Tibial artery (tissue), 4 donors: ENCODE measurements at regions not wholly inside any gene's neighbourhood (a gene's known extent, or its start where the extent isn't known, plus 50 kb on each side); places are given as distances from the start of the nearest gene placed in this dataset.

Source experiments
- DNase-seq, 2 donors: peaks; one replicate each; pipeline ENCODE4 v3.0.0-alpha.2; 2019
- H3K27ac ChIP-seq, 2 donors: fragments of 200-600 bp; sonication (generic) in 1 of 2; 1 replicate in 1 of 2; 2 replicates in 1 of 2; pipeline ENCODE4 v1.5.1; 2018 to 2019; ENCODE audit warnings: mild to moderate bottlenecking in 1 of 2
- H3K27me3 ChIP-seq, 2 donors: fragments of 200-600 bp; sonication (generic) in 1 of 2; one replicate each; pipeline versions ENCODE4 v1.5.1 to v1.6.0; 2016 to 2019
- H3K36me3 ChIP-seq, 3 donors: fragments of 200-600 bp; sonication (generic) in 2 of 3; one replicate each; pipeline ENCODE4 v1.5.1; 2016 to 2019; ENCODE audit warnings: mild to moderate bottlenecking in 2 of 3
- H3K4me1 ChIP-seq, 4 donors: fragments of 200-600 bp; sonication (generic) in 2 of 4; 1 replicate in 3 of 4; 2 replicates in 1 of 4; pipeline ENCODE4 v1.5.1; 2016 to 2019
- H3K4me3 ChIP-seq, 2 donors: fragments of 200-600 bp; sonication (generic) in 1 of 2; 1 replicate in 1 of 2; 2 replicates in 1 of 2; pipeline ENCODE4 v1.5.1; 2018 to 2019; ENCODE audit warnings: mild to moderate bottlenecking in 2 of 2
- H3K9me3 ChIP-seq, 3 donors: fragments of 200-600 bp; sonication (generic) in 1 of 3; one replicate each; pipeline ENCODE4 v1.5.1; 2016 to 2019
- intact Hi-C: fragments of 100-400 bp; cut with DNase I; formaldehyde crosslinking; loops from one replicate; pipeline ENCODE4 v1.15.0; 2023; ENCODE audit warnings: low total_unique reads
- TF ChIP-seq, protein P1 (sequence below), 2 experiments: fragments of 200-600 bp in 1 of 2; fragments of 450-650 bp in 1 of 2; IDR thresholded peaks; one replicate each; pipeline ENCODE4 v1.5.1; 2017 to 2019; ENCODE audit warnings: antibody characterized with exemption in 2 of 2, mild to moderate bottlenecking in 1 of 2, moderate library complexity in 1 of 2

DNA sequence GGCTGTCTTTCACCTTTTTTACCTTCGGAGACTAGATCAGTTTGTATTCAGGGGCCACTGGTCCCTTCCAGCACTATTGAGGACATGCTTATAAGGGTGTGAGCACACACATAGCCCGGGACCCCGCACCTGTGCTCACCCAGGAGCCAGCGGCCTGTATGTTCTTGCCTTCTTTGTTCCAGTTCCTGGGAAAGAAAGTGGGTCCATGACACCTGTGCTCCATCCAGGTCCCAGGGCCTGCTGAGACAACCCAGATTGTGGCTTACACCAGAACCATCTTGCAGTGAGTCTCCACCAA is 207.8 kb downstream of the TOMM20 start:
- Histone ChIP-seq H3K27me3 (no peaks in the 10 kb centered on the region), H3K36me3 (no peaks in the 10 kb centered on the region), H3K9me3 (no peaks in the 10 kb centered on the region), H3K4me1 (peaks cover 10 to 72% (median 63%) of the 10 kb centered on the region in 4 donors), H3K27ac (peak overlapping the region; percentile 80 to 85), H3K4me3 (no peak overlapping the region)
- TF ChIP-seq, protein P1, sequence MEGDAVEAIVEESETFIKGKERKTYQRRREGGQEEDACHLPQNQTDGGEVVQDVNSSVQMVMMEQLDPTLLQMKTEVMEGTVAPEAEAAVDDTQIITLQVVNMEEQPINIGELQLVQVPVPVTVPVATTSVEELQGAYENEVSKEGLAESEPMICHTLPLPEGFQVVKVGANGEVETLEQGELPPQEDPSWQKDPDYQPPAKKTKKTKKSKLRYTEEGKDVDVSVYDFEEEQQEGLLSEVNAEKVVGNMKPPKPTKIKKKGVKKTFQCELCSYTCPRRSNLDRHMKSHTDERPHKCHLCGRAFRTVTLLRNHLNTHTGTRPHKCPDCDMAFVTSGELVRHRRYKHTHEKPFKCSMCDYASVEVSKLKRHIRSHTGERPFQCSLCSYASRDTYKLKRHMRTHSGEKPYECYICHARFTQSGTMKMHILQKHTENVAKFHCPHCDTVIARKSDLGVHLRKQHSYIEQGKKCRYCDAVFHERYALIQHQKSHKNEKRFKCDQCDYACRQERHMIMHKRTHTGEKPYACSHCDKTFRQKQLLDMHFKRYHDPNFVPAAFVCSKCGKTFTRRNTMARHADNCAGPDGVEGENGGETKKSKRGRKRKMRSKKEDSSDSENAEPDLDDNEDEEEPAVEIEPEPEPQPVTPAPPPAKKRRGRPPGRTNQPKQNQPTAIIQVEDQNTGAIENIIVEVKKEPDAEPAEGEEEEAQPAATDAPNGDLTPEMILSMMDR (IDR thresholded peaks at IDR 0.05), result no peak
- intact Hi-C loops, result no loop called here
- DNase-seq, result peak in 1 of 2 donors; percentile 61

DNA sequence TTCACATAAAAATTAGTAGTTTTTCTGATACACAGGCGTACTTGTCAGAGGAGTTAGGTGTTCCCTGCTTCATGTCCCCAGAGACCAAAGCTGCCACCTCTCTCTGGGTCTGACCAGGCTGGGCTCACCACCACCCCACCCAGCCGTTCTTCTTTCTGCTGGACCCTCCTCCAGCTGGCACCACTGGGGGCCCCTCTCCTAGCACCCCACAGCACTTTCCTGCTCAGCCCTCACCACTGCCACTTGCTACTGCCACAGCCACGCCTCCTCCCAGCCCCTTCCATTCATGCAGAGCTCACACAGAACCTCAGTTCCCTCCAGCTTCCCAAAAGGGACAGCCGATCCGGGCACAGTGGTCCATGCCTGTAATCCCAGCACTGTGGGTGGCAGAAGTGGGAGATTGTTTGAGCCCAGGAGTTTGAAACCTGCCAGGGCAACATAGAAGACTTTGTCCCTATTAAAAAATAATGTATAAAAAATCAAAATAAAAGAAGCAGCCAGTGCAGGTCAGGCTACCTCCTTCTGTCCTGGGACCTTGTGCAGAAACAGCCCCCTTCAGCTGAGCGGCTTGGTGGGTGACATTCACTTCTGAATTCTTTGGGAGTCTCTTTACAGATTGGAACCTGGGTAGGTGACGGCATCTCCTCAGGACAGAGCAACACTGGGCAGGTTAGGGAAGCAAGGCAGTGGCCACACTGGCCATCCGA is 208.3 kb downstream of the TOMM20 start:
- peak in 1 of 2 donors; percentile 56 for DNase-seq
- Histone ChIP-seq H3K36me3 (no peaks in the 10 kb centered on the region), H3K27ac (peak overlapping the region; percentile 80 to 85), H3K4me3 (no peak overlapping the region), H3K4me1 (peaks cover 10 to 72% (median 63%) of the 10 kb centered on the region in 4 donors), H3K27me3 (no peaks in the 10 kb centered on the region), H3K9me3 (no peaks in the 10 kb centered on the region)
- TF ChIP-seq, protein P1 (IDR thresholded peaks at IDR 0.05), result no peak
- intact Hi-C loops, result no loop called here

DNA sequence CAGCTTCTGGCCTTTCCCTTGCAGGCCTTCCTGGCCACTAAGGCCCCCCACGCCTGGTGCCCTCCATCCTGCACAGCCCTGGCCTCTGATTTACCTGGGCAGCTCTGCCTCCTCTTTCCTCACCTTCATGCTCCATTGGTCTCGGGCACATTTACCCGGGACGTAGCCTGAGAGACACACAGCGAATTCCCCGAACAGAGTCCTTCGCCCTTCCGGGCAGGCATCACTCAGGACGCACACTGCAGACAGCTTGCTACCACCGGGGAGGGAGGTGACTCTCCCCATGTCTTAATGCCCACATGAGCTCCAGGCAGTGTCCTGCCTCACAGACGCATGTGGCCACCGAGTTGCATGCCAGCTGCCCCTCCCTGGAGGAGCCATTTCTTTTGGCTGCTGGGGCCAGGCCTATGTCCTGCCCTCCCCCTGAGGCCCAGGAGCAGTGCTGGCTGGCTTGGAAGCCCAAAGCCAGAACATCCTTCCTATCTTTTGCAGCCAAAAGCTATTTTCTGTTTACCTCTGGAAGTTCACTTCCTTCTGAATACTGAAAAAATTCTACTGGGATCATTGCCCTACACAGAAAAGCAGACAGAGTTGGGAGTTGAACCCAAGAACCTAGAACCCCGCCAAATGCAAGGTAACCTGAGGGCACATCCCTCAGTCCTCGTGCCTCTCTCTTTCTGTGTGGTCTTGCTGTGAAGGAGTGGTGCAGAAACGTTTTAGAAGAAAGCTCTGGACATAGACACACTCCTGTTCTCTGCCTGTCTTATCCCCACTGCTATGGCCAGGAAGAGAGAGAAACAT is 209.5 kb downstream of the TOMM20 start:
- intact Hi-C loops, result loop anchor here (2.0 to 5.0 kb wide), 4 partner anchors 53 to 307 kb away; partner anchors contain the start of gene IRF2BP2
- peak; percentile 65 to 89 for DNase-seq
- Histone ChIP-seq H3K4me1 (peaks cover 10 to 78% (median 69%) of the 10 kb centered on the region in 4 donors), H3K9me3 (no peaks in the 10 kb centered on the region), H3K4me3 (no peak overlapping the region), H3K27ac (peak overlapping the region; percentile 80 to 85), H3K27me3 (no peaks in the 10 kb centered on the region), H3K36me3 (no peaks in the 10 kb centered on the region)
- TF ChIP-seq, protein P1 (IDR thresholded peaks at IDR 0.05), result no peak

DNA sequence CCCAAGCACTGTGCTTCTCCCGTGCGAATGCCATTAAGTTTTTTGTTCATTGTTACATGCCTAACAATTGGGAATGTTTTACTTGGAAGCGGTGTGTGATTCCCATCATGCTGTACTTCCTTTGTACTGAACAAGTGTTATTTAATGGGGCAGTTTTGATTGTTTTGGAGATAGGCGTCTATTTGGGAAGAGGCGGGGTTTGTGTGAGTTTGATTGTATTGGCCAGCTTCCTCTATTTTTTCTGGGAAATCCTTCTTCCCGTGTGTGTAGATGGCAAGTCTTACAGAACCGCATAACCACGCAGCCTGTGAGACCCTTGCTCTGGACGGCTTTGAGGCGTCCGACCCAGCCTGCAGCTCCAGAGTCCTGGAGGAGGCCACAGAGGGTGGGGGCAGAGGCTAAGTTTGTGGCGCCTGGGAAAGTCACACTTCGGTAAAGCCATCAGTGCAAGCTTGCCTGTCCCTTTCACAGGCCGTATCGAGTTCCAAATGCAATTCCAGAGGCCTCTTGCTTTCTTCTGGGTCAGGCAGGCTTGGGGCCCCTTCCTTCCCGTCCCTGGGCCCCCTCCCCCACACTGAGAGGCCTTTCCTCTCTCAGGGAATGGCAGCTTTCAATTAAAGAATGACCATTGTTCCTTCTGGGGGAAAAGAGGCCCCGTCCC is 210.3 kb downstream of the TOMM20 start:
- Histone ChIP-seq H3K27ac (peak overlapping the region; percentile 80 to 85), H3K27me3 (no peaks in the 10 kb centered on the region), H3K9me3 (no peaks in the 10 kb centered on the region), H3K4me1 (peaks cover 10 to 87% (median 76%) of the 10 kb centered on the region in 4 donors), H3K4me3 (no peak overlapping the region), H3K36me3 (no peaks in the 10 kb centered on the region)
- peak in 1 of 2 donors; percentile 74 for DNase-seq
- intact Hi-C loops, result loop anchor here (2.0 to 5.0 kb wide), 4 partner anchors 54 to 306 kb away; partner anchors contain the start of gene IRF2BP2
- TF ChIP-seq, protein P1 (IDR thresholded peaks at IDR 0.05), result no peak

DNA sequence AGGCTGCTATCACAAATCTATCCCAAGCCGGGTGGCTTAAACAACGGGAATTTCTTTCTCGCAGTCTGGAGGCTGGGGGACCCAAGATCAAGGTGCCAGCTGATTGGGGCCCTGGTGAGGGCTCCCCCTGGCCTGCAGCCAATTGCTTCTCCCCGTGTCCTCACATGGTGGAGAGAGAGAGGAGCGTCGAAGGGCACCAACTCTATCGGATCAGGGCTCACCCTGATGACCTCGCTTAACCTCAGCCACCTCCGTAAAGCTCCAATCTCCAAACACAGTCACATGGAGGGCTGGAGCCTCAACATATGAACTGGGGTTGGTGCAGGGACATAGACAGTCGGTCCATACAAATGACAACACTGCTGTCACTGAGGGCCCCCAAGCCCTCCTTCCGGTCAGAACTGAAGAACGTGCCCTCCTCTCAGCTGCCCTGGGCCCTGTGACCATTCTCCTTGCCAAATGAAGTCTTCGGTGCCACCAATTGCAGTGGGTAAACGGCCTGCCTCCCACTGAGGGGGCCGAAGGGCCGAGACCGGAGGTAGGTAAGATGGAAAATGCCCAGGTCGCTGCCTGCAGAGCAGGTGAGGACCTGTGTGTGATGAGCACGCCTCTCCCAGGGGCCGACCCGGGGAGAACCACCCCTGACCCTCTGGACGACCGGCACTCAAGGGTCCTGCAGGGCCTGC is 211.0 kb downstream of the TOMM20 start:
- peak in 1 of 2 donors; percentile 65 for DNase-seq
- Histone ChIP-seq H3K4me3 (no peak overlapping the region), H3K4me1 (peaks cover 10 to 94% (median 82%) of the 10 kb centered on the region in 4 donors), H3K9me3 (no peaks in the 10 kb centered on the region), H3K27me3 (no peaks in the 10 kb centered on the region), H3K36me3 (no peaks in the 10 kb centered on the region), H3K27ac (peak overlapping the region; percentile 80 to 85)
- TF ChIP-seq, protein P1 (IDR thresholded peaks at IDR 0.05), result no peak
- intact Hi-C loops, result loop anchor here (2.0 to 5.0 kb wide), 4 partner anchors 55 to 305 kb away; partner anchors contain the start of gene IRF2BP2
